HEK293T (cell line): ENCODE measurements at regions not wholly inside any gene's neighbourhood (a gene's known extent, or its start where the extent isn't known, plus 50 kb on each side); places are given as distances from the start of the nearest gene placed in this dataset.

Source experiments
- CTCF ChIA-PET: fragments of 350-600 bp; formaldehyde crosslinking; extraction: SDS; loops from one replicate; lab custom pipeline; 2021; ENCODE audit warnings: antibody characterized with exemption, inconsistent platforms; lab: Yijun Ruan, JAX
- POLR2A ChIA-PET: fragments of 350-600 bp; formaldehyde crosslinking; extraction: SDS; loops from one replicate; lab custom pipeline; 2020; ENCODE audit warnings: antibody characterized with exemption, inconsistent platforms; lab: Yijun Ruan, JAX
- DNase-seq: peaks from one replicate; pipeline ENCODE4 v3.0.0; 2012; ENCODE audit warnings: mixed read lengths; ENCODE audit errors: extremely low spot score
- ARNT ChIP-seq: fragments of 450-650 bp; IDR thresholded peaks from 2 replicates; pipeline ENCODE4 v1.6.1; 2017; ENCODE audit warnings: mild to moderate bottlenecking
- FOXK2 ChIP-seq: fragments of 450-650 bp; IDR thresholded peaks from 2 replicates; pipeline ENCODE4 v1.6.1; 2016; ENCODE audit warnings: mild to moderate bottlenecking
- SP1 ChIP-seq: fragments of 450-650 bp; IDR thresholded peaks from 2 replicates; pipeline ENCODE4 v1.6.1; 2017
- TARDBP ChIP-seq: fragments of 450-650 bp; IDR thresholded peaks from 2 replicates; pipeline ENCODE4 v1.6.1; 2016
- ZNF384 ChIP-seq: fragments of 450-650 bp; IDR thresholded peaks from 2 replicates; pipeline ENCODE4 v1.6.1; 2016

DNA sequence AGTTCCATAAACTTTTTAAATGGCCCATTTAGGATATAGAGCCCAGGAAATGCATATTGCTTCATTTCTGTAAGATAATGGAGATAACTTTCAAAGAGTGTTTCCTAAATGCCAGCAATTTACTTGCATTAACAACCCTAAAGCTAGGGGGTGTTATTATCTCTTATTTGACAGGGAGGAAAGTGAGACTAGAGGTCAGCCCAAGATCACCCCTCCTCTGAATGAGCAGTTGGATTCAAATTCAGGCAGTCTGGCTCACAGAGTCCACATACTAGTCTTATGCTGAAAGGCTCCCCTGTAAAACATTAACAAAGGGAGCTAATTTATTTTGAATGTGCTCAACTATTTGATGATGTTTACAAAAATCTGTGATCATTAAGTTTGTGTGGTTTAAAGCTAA, 49.9 kb upstream of the TRIM77 start:
- POLR2A ChIA-PET: no interaction called here
- TF ChIP-seq ARNT (no peak), TARDBP (no peak), ZNF384 (no peak), FOXK2 (no peak), SP1 (no peak)
- CTCF ChIA-PET: no interaction called here
- DNase-seq: no peak
